ENCODE measurements at regions not wholly inside any gene's neighbourhood (a gene's known extent, or its start where the extent isn't known, plus 50 kb on each side); places are given as distances from the start of the nearest gene placed in this dataset.
A peak's percentile ranks its signal among the peaks of the same experiment; 100 is the strongest.
"Not testable (repeated sequence)": the region's sequence is repeated elsewhere in the genome, so short reads cannot be mapped to it uniquely, and the experiment has no call there.

GRCh38 chr2:217622205-217623060 is 380.4 kb downstream of the TNS1 start:
- peak; percentile 72 for DNase-seq

GRCh38 chr2:217621391-217621801 is 381.4 kb downstream of the TNS1 start:
- no peak for DNase-seq

GRCh38 chr2:217618744-217619143 is 384.1 kb downstream of the TNS1 start:
- DNase-seq: no peak

- no peak for DNase-seq
These were observed 385.2 kb downstream of the TNS1 start for GRCh38 chr2:217617616-217618022.

- DNase-seq: no peak
These were observed 385.9 kb downstream of the TNS1 start for GRCh38 chr2:217616936-217617335.

GRCh38 chr2:217615171-217615570 is 387.6 kb downstream of the TNS1 start:
- no peak for DNase-seq

- DNase-seq: no peak
These were observed 388.3 kb downstream of the TNS1 start for GRCh38 chr2:217614498-217614897.

- DNase-seq: no peak
These were observed 388.7 kb downstream of the TNS1 start for GRCh38 chr2:217614096-217614495.

- DNase-seq: no peak
These were observed 389.9 kb downstream of the TNS1 start for GRCh38 chr2:217612920-217613319.

- DNase-seq: no peak
These were observed 390.6 kb downstream of the TNS1 start for GRCh38 chr2:217612211-217612610.

- DNase-seq: no peak
These were observed 391.1 kb downstream of the TNS1 start for GRCh38 chr2:217611626-217612127.

- DNase-seq: no peak
These were observed 391.7 kb downstream of the TNS1 start for GRCh38 chr2:217611056-217611455.

- DNase-seq: no peak
These were observed 392.4 kb downstream of the TNS1 start for GRCh38 chr2:217610401-217610814.

- DNase-seq: no peak
These were observed 392.8 kb downstream of the TNS1 start for GRCh38 chr2:217609952-217610351.

- DNase-seq: no peak
These were observed 396.5 kb downstream of the TNS1 start for GRCh38 chr2:217606296-217606695.

GRCh38 chr2:217604527-217605194 is 398.1 kb downstream of the TNS1 start:
- no peak for DNase-seq

- DNase-seq: no peak
These were observed 401.2 kb downstream of the TNS1 start for GRCh38 chr2:217601601-217602000.

- no peak for DNase-seq
These were observed 402.9 kb downstream of the TNS1 start for GRCh38 chr2:217599906-217600305.

- no peak for DNase-seq
These were observed 405.1 kb downstream of the TNS1 start for GRCh38 chr2:217597681-217598080.

- no peak for DNase-seq
These were observed 405.6 kb downstream of the TNS1 start for GRCh38 chr2:217597145-217597544.

GRCh38 chr2:217593732-217594131 is 409.1 kb downstream of the TNS1 start:
- no peak for DNase-seq

GRCh38 chr2:217588266-217588665 is 414.5 kb downstream of the TNS1 start:
- DNase-seq: no peak

- no peak for DNase-seq
These were observed 417.4 kb downstream of the TNS1 start for GRCh38 chr2:217585362-217585761.

GRCh38 chr2:217580407-217580806 is 422.4 kb downstream of the TNS1 start:
- not testable (repeated sequence) for DNase-seq
